Cerebellar nuclear complex (tissue), 1 donor: ENCODE measurements at regions not wholly inside any gene's neighbourhood (a gene's known extent, or its start where the extent isn't known, plus 50 kb on each side); places are given as distances from the start of the nearest gene placed in this dataset.

ENCODE experiments used
- DNase-seq, 2 experiments: peaks; one replicate each; lab custom pipeline; 2025; lab: John Stamatoyannopoulos, UW

DNA sequence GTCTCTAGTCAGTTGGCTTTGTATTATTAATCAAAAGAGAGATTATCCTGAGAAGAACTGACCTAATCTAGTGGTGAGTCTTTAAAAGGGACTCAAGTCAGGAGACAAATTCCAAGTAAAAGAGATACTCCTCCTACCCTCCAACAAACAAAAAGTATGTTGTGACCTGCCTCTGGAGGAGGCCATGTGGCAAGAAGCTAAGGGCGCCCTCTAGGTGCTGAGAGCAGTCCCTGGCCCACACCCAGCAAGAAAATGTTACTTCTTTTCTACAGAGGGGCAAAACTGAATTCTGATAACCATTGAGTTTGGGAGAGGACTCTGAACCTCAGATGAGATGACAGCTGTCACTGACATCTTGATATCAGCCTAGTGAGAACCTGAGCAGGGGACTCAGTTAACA, 953.6 kb upstream of the AGA start:
- DNase-seq: no peak

DNA sequence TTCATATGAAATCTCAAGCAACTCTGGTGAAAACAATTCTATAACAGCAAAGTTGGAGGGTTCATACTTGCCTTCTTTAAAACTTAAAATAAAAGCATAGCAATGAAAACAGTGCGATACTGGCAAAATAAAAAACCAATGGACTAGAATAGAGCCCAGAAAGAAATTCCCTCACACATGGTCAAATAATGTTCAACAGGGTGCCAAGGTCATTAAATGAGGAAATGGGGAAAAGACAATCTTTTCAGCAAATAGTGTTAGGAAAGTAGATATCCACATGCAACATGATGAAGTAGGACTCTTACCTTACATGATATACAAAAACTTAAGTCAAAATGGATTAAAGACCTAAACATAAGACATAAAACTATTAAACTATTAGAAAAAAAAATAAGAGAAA, 970.2 kb upstream of the AGA start:
- no peak for DNase-seq

- no peak for DNase-seq
These were observed 971.8 kb upstream of the AGA start for GRCh38 chr4:178414042-178414441.

DNA sequence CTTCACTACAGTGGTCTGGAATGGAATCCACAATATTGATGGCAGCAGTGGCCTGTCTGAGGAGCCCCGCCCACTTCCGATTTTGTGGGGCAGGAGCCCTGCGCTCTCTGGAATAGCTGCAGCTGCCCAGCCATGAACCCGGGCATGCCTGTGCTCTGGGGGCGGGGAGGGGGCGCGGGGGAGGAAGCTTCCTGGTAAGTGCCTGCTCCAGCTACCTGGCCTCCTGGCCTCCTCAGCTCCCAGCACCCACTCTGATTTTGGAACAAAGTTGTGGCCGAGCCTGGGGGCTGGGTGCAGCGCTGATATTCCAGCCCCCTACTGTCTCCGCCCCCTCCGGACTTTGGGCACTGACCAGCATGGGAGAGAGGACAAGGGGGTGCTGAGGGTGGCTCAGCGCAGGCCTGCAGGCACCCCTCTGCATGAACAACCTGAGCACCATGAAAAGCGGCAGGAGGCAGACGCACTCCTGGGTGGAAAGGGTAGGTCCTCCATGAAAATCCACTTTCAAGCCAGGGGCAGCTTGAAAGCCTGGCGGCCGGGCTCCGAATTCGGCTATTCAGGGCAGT, 972.7 kb upstream of the AGA start:
- no peak for DNase-seq

- no peak for DNase-seq
These were observed 973.7 kb upstream of the AGA start for GRCh38 chr4:178415925-178416324.

DNA sequence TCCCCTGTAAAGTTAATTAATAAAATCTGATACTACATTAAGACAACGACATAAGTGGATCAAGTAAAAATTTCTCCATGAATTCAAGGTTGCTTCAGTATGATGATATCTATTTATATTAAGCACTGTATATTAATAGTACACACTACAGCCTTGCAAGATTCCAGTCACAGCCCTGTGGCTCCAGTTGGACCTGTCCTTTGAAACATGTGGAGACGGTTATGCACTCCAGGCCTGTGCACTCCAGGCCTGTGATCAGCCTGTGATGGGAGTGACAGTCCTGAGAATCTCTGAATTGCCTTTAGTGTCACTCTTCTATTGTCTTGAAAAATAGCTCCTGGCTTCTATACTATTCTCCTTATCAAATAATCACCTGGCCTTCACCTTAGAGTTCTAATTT, 981.1 kb upstream of the AGA start:
- DNase-seq: no peak

GRCh38 chr4:178426871-178427270, 984.6 kb upstream of the AGA start:
- DNase-seq: no peak

- no peak for DNase-seq
These were observed 985.4 kb upstream of the AGA start for GRCh38 chr4:178427663-178428062.

DNA sequence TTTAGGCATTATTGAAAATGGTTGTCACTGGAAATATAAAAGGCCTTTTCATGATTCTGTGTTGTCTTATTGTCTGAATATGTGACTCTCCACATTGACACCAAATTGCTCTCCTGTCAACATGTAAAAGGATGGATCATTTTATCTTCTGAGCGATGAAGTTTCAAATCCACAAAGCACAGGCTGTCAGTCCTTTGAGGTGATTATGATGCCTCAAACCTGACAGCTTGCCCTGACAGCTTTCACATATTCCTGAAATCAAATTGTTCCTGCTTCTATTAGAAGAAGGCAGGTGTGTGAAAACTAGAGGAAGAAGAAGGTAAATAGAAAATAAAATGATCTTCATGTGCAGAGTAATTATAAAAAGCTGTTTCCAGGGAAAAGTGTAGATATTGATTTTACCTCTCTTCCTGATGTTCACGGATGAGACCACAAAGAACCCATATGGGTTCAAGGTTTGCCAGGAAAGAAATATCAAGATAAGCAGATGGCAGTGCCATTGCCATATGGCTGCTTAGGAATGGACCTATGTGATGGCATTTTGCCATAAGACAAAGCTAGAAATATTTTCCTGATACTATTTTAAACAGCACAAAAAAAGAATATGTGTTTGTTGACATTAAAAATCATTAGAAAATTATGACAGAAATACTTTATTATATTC, 1006.3 kb upstream of the AGA start:
- no peak for DNase-seq

DNA sequence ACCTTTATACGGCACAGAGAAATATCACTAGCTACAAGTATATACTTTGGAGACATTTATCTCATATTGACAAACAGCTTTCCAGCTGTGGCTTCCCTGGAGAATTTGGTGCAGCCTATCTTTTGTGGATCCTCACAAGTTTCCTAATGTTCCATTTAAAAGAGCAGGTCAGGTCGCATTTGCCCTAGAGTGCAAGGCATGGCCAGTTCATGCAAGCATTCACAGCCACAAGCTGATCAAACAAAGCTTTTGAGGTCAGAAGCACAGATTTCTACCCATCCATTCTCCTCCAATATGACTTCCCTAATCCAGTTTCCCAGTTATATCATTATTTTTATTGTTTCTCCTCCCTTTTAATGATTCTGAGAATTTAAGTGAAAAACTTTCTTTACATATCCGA, 1008.4 kb upstream of the AGA start:
- no peak for DNase-seq

DNA sequence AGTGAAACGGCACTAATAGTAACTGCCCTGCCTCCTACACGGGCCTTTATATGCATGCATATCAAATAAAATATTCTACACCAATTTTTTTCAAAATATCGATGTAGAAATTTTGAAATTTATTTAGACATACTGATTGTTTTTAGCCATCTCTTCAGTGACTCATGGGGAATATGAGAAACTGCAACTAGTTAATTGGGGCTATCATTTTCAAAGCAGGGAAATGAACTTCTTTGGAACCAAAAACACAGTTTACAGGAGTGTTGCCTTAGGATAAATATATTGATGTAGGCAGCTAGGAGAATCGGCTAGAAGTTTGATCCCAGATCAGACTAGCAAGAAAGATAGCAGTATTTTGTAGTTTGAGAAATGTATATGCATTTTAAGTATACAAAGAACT, 1010.8 kb upstream of the AGA start:
- DNase-seq: no peak

DNA sequence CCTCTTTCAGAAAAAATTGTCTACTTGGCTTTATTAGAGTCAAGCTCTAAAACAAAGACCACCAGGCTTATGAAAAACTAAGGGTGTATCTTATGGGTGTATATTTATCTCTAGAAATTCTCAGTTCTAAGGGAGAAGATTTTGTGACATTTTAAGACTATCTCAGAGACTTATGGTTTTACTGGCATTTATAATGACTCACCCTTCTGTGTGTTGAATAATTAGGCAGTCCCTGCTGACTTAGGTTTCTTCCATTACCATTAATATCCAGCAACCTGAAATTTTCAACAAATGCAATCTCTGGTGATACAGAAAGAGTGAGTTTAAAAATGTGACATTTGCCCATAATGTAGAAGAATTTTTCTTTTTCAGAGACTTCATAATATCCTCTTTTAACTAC, 1015.0 kb upstream of the AGA start:
- DNase-seq: no peak

GRCh38 chr4:178462710-178463109, 1020.5 kb upstream of the AGA start:
- no peak for DNase-seq

DNA sequence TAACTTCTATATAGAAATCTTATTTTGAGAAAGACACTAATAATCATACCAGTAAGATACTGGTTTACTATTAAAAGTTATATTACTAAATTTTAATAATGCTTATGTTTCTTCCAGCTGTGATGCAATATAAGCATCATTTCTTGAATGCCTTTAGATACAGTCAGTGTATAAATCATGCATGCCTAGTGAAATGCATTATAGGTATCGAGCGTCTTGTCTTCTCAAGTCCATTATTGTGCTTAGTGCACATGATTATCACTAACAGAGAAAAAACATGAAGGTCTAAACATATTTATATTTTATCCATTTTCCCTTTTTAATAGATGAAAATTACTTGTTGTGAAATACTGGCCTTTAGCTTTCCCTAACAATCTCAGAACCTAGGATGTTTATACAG, 1021.5 kb upstream of the AGA start:
- no peak for DNase-seq

DNA sequence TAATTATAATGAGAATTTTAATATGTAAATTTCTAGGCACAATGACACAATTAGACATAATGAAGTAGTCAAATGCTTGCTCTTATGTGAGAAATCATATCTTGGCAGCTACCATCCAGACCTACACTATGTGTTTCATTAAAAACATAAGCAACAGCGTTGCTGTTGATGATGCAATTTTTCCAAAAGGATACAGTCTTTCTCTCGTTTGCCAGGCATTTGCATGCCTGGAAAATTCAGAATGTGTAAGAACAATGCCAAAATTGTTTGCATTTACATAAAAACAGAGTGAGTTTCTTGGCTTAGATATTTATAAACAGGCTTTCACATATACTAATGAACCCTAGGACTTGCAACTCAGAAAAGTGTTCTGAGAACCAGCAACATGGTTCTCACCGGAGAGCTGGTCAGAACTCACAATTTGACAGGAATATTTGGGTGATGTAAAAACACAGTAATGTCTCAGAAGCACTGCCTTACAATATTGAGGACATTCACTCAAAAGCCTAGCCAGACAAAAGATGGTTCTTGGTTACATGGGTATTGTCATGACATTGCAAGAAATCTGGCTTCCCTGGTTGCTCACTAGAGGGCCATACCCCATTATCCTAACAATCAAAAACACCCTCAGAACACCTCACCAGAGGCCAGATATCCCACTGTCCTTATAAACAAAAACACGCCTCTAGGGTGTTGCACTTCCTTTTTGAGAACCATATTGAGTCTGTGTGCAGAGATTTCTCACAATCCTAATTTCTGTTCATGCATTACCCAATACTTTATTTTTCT, 1029.0 kb upstream of the AGA start:
- no peak for DNase-seq

DNA sequence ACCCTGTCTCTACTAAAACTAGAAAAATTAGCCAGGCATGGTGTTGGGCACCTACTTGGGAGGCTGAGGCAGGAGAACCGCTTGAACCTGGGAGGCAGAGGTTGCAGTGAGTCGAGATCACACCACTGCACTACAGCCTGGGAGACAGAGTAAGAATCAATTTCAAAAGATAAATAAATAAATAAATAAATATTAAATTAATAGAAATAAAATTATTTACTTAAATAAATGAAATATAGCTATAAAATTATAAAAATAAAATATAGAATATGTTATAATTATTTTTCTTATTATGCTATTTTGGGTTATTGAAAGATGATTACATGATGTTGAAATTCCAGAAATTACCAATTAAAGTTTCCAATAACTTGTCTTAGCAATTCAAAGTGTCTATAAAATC, 1029.8 kb upstream of the AGA start:
- DNase-seq: no peak

- no peak for DNase-seq
These were observed 1037.9 kb upstream of the AGA start for GRCh38 chr4:178480105-178480504.

DNA sequence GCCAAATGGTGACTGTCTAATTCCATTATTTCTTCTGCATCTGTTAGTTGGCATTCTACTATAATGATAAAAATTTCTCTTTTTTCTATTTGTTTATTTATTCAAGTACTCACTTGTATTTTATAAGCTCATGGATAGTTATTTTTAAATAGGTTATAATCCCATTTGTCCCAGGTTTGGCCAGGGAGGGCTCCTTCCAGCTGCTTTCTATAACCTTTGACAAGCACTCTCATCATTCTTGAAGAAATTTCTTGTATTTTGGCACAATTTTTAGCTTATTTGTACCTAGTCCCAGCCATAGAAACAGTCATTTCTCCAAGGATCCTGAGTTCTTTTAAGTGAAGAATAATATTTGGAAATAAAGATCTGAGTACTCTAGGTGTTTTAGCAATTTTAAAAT, 1038.6 kb upstream of the AGA start:
- DNase-seq: no peak

- DNase-seq: no peak
These were observed 1039.3 kb upstream of the AGA start for GRCh38 chr4:178481564-178481963.

- DNase-seq: no peak
These were observed 1080.8 kb upstream of the AGA start for GRCh38 chr4:178523038-178523437.

- no peak for DNase-seq
These were observed 1093.8 kb upstream of the AGA start for GRCh38 chr4:178535939-178536579.

- no peak for DNase-seq
These were observed 1111.0 kb upstream of the AGA start for GRCh38 chr4:178553201-178553600.

DNA sequence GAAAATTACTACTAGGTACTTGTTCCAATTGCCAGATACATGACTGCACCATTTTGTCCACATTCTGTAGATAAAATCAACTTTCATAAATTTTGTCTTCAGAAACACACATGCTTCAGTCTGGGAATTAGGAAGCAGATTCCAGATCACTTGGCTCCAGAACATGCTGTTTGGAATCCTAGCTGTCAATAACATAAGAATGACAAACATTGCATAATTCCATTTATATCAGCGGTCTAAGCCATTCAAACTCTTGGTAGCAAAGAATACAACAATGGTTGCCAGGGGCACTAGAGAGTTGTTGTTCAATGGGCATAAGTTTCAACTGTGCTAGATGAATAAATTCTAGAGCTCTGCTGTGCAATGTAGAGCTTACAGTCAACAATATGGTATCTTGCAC, 1112.1 kb upstream of the AGA start:
- no peak for DNase-seq
